MCF 10A (cell line): ENCODE measurements at regions not wholly inside any gene's neighbourhood (a gene's known extent, or its start where the extent isn't known, plus 50 kb on each side); places are given as distances from the start of the nearest gene placed in this dataset.

ENCODE experiments used
- BruUV-seq: library from RNA; stranded (reverse); fragments of 400-500 nt; replicated peaks from 2 replicates; lab custom pipeline; 2021; lab: Mats Ljungman, UMichigan
- CTCF ChIA-PET: fragments of 300-600 bp; sonication (Branson Sonifier 250); formaldehyde crosslinking; extraction: SDS; loops from one replicate; lab custom pipeline; 2021; ENCODE audit warnings: antibody characterized with exemption, inconsistent platforms; lab: Yijun Ruan, JAX
- POLR2A ChIA-PET: fragments of 300-600, 350-650 bp; sonication (Branson Sonifier 250); formaldehyde crosslinking; extraction: SDS; loops from one replicate; lab custom pipeline; 2020; ENCODE audit warnings: antibody characterized with exemption, inconsistent platforms; lab: Yijun Ruan, JAX
- DNase-seq: peaks from one replicate; pipeline ENCODE4 v3.0.0-alpha.2; 2018; ENCODE audit not compliant: unreplicated experiment
- H3K27ac Mint-ChIP-seq: one replicate; pipeline ENCODE4 v1.8.0; 2022; ENCODE audit warnings: mild to moderate bottlenecking, low read depth, mixed read lengths; ENCODE audit not compliant: unreplicated experiment
- H3K27me3 Mint-ChIP-seq: one replicate; pipeline ENCODE4 v1.8.0; 2022; ENCODE audit warnings: mixed read lengths; ENCODE audit not compliant: insufficient read depth, unreplicated experiment
- H3K36me3 Mint-ChIP-seq: one replicate; pipeline ENCODE4 v1.8.0; 2022; ENCODE audit warnings: mild to moderate bottlenecking, moderate library complexity, mixed read lengths; ENCODE audit not compliant: insufficient read depth, unreplicated experiment
- H3K4me1 Mint-ChIP-seq: one replicate; pipeline ENCODE4 v1.8.0; 2022; ENCODE audit warnings: mixed read lengths; ENCODE audit not compliant: insufficient read depth, unreplicated experiment
- H3K4me3 Mint-ChIP-seq: one replicate; pipeline ENCODE4 v1.8.0; 2022; ENCODE audit warnings: mild to moderate bottlenecking, moderate library complexity, mixed read lengths; ENCODE audit not compliant: unreplicated experiment
- H3K9me3 Mint-ChIP-seq: one replicate; pipeline ENCODE4 v1.8.0; 2022; ENCODE audit warnings: mixed read lengths; ENCODE audit not compliant: unreplicated experiment
- CTCF ChIP-seq: fragments of 200-600 bp; IDR thresholded peaks from one replicate; pipeline ENCODE4 v1.8.0; 2022; ENCODE audit warnings: antibody characterized with exemption, mild to moderate bottlenecking; ENCODE audit not compliant: unreplicated experiment
- intact Hi-C: fragments of 100-400 bp; cut with micrococcal nuclease; formaldehyde crosslinking; loops from 2 replicates; pipeline ENCODE4 v1.14.1; 2022

- DNase-seq, result no peak
- no TSS peak for BruUV-seq
- no peak for TF ChIP-seq CTCF
- Mint-ChIP-seq H3K9me3 (no peaks in the 10 kb centered on the region), H3K4me1 (no peaks in the 10 kb centered on the region), H3K36me3 (no peaks in the 10 kb centered on the region), H3K4me3 (no peak overlapping the region), H3K27ac (no peak overlapping the region), H3K27me3 (peaks cover 31% of the 10 kb centered on the region)
- intact Hi-C loops, result no loop called here
- POLR2A ChIA-PET, result no interaction called here
- CTCF ChIA-PET, result no interaction called here
Measured at GRCh38 chr12:97047361-97047760, 140.3 kb downstream of the NEDD1 start.

- POLR2A ChIA-PET, result no interaction called here
- H3K27ac Mint-ChIP-seq, result no peak overlapping the region
- H3K4me3 Mint-ChIP-seq, result no peak overlapping the region
- no peak for TF ChIP-seq CTCF
- H3K27me3 Mint-ChIP-seq, result peaks cover 31% of the 10 kb centered on the region
- no peak for DNase-seq
- BruUV-seq, result no TSS peak
- no peaks in the 10 kb centered on the region for H3K9me3 Mint-ChIP-seq
- no peaks in the 10 kb centered on the region for H3K4me1 Mint-ChIP-seq
- intact Hi-C loops, result no loop called here
- H3K36me3 Mint-ChIP-seq, result no peaks in the 10 kb centered on the region
- CTCF ChIA-PET, result interaction anchor here (0.7 kb wide), 1 partner anchor 1135 kb away, joined by 3 read pairs; no protein-coding TSS in a partner anchor
Measured at GRCh38 chr12:97048421-97049035, 141.5 kb downstream of the NEDD1 start.

GRCh38 chr12:97050509-97050908 lies 143.5 kb downstream of the NEDD1 start:
- intact Hi-C loops, result no loop called here
- Mint-ChIP-seq H3K4me3 (no peak overlapping the region), H3K27me3 (peaks cover 29% of the 10 kb centered on the region), H3K4me1 (no peaks in the 10 kb centered on the region), H3K9me3 (no peaks in the 10 kb centered on the region), H3K27ac (no peak overlapping the region), H3K36me3 (no peaks in the 10 kb centered on the region)
- no peak for TF ChIP-seq CTCF
- BruUV-seq, result no TSS peak
- POLR2A ChIA-PET, result no interaction called here
- no peak for DNase-seq
- CTCF ChIA-PET, result no interaction called here

- TF ChIP-seq CTCF, result no peak
- no peaks in the 10 kb centered on the region for H3K4me1 Mint-ChIP-seq
- no peak overlapping the region for H3K27ac Mint-ChIP-seq
- no peaks in the 10 kb centered on the region for H3K9me3 Mint-ChIP-seq
- no TSS peak for BruUV-seq
- peaks cover 21% of the 10 kb centered on the region for H3K27me3 Mint-ChIP-seq
- CTCF ChIA-PET, result interaction anchor here (0.8 kb wide), 1 partner anchor 12 kb away, joined by 3 read pairs; no protein-coding TSS in a partner anchor
- intact Hi-C loops, result no loop called here
- no peak for DNase-seq
- H3K4me3 Mint-ChIP-seq, result no peak overlapping the region
- POLR2A ChIA-PET, result no interaction called here
- no peaks in the 10 kb centered on the region for H3K36me3 Mint-ChIP-seq
Measured at GRCh38 chr12:97051341-97051740, 144.3 kb downstream of the NEDD1 start.
